DMS 273 (cell line): ENCODE measurements at regions not wholly inside any gene's neighbourhood (a gene's known extent, or its start where the extent isn't known, plus 50 kb on each side); places are given as distances from the start of the nearest gene placed in this dataset.
"Not testable (repeated sequence)": the region's sequence is repeated elsewhere in the genome, so short reads cannot be mapped to it uniquely, and the experiment has no call there.

Source experiments
- DNase-seq: peaks from one replicate; lab custom pipeline; 2025; ENCODE audit not compliant: unreplicated experiment; lab: John Stamatoyannopoulos, UW

GRCh38 chr1:234769284-234769985 is 159.5 kb upstream of the IRF2BP2 start:
- peak; percentile 48 for DNase-seq

GRCh38 chr1:234768569-234769283 is 158.7 kb upstream of the IRF2BP2 start:
- no peak for DNase-seq

- DNase-seq: no peak
Observed at GRCh38 chr1:234768171-234768568, 158.2 kb upstream of the IRF2BP2 start.

GRCh38 chr1:234765672-234766071 is 155.7 kb upstream of the IRF2BP2 start:
- DNase-seq: no peak

- no peak for DNase-seq
Observed at GRCh38 chr1:234765181-234765580, 155.2 kb upstream of the IRF2BP2 start.

GRCh38 chr1:234763910-234764309 is 153.9 kb upstream of the IRF2BP2 start:
- no peak for DNase-seq

- no peak for DNase-seq
Observed at GRCh38 chr1:234763367-234763766, 153.4 kb upstream of the IRF2BP2 start.

GRCh38 chr1:234762127-234762526 is 152.1 kb upstream of the IRF2BP2 start:
- not testable (repeated sequence) for DNase-seq

GRCh38 chr1:234760303-234760723 is 150.3 kb upstream of the IRF2BP2 start:
- DNase-seq: no peak

- DNase-seq: no peak
Observed at GRCh38 chr1:234759888-234760287, 149.9 kb upstream of the IRF2BP2 start.

GRCh38 chr1:234758851-234759250 is 148.9 kb upstream of the IRF2BP2 start:
- DNase-seq: no peak

GRCh38 chr1:234756857-234757256 is 146.9 kb upstream of the IRF2BP2 start:
- DNase-seq: no peak

GRCh38 chr1:234756066-234756774 is 146.2 kb upstream of the IRF2BP2 start:
- DNase-seq: no peak

GRCh38 chr1:234755449-234755863 is 145.5 kb upstream of the IRF2BP2 start:
- DNase-seq: peak; percentile 92

- DNase-seq: no peak
Observed at GRCh38 chr1:234753979-234754378, 144.0 kb upstream of the IRF2BP2 start.

GRCh38 chr1:234752927-234753326 is 142.9 kb upstream of the IRF2BP2 start:
- DNase-seq: no peak

- no peak for DNase-seq
Observed at GRCh38 chr1:234751678-234752077, 141.7 kb upstream of the IRF2BP2 start.

- DNase-seq: no peak
Observed at GRCh38 chr1:234750922-234751627, 141.1 kb upstream of the IRF2BP2 start.

GRCh38 chr1:234748713-234749112 is 138.7 kb upstream of the IRF2BP2 start:
- DNase-seq: no peak

- no peak for DNase-seq
Observed at GRCh38 chr1:234748066-234748465, 138.1 kb upstream of the IRF2BP2 start.

- DNase-seq: no peak
Observed at GRCh38 chr1:234746798-234747196, 136.8 kb upstream of the IRF2BP2 start.
